ENCODE measurements at regions not wholly inside any gene's neighbourhood (a gene's known extent, or its start where the extent isn't known, plus 50 kb on each side); places are given as distances from the start of the nearest gene placed in this dataset.

DNA sequence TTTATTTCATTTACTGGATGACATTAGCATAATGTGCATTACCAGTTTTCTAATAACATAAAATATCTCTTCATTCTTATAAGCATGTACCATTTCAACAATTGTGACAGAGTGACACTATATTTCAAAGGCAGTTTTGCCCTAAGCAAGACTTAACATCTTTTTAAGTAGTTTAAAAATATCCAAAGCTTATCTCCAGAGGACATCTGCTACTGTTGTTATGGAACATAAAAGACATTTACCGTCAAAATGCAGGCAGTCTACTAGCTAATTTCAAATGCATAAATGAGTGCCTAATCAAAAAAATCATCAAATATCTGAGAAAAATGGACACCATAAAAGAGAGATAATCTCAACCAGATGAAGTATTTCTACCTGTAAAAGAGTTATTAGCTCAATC, 782.4 kb upstream of the BRINP3 start:
- no peak for DNase-seq (ENCODE audit: low spot score in 2 of 2)
- H3K9me3 Mint-ChIP-seq = peaks cover 17 to 22% of the 10 kb centered on the region in 2 donors
- peaks cover 0 to 4% of the 10 kb centered on the region in 2 donors for H3K36me3 Mint-ChIP-seq
- ATAC-seq = no peak
- H3K27ac Mint-ChIP-seq = no peak overlapping the region

- Mint-ChIP-seq H3K27ac (no peak overlapping the region), H3K36me3 (no peaks in the 10 kb centered on the region), H3K9me3 (peaks cover 12 to 26% of the 10 kb centered on the region in 2 donors)
- no peak for DNase-seq (ENCODE audit: low spot score in 2 of 2)
- no peak for ATAC-seq
These were observed 783.4 kb upstream of the BRINP3 start for GRCh38 chr1:191261111-191261510.

DNA sequence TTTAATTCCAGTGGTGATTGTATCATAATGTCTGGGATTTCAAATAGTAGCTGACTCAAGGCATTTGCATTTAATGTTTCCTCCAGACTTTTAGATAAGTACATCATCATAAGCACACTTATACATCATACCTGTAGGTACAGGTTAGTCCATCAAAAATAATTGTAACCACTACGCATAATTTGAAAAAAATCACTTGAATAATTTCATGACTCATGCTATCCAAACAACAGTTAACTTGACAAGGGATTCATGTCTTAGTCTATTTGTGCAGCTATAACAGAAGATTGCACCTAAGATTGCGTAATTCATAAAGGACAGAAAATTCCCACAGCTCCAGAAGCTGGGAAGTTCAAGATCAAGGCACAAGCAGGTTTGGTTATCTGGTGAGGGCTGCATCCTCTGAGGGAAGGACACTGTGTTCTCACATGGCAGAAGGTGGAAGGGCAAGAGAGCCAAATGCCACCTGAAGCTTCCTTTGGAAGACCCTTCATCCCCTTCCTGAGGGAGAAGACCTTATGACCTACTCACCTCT, 801.7 kb upstream of the BRINP3 start:
- H3K9me3 Mint-ChIP-seq = peaks cover 13 to 21% of the 10 kb centered on the region in 2 donors
- peaks cover 0 to 10% of the 10 kb centered on the region in 2 donors for H3K36me3 Mint-ChIP-seq
- no peak for ATAC-seq
- H3K27ac Mint-ChIP-seq = no peak overlapping the region
- DNase-seq (ENCODE audit: low spot score in 2 of 2) = no peak

DNA sequence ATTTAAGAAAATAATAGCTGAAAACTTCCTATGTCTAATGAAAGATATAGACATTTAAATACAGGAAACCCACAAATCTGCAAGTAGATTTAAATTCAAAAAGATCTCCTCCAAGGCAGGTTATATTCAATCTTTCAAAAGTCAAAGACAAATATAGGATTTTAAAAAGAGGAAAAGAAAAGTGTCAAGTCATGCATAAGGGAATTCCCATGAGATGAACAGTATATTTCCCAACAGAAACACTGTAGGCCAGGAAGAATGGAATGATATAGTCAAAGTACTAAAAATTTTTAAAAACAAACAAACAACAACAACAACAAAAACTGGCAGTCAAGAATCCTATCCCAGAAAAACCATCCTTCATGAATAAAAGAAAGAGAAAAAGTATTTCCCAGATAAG, 806.5 kb upstream of the BRINP3 start:
- Mint-ChIP-seq H3K9me3 (peaks cover 19 to 24% of the 10 kb centered on the region in 2 donors), H3K27ac (no peak overlapping the region), H3K36me3 (peaks cover 0 to 13% of the 10 kb centered on the region in 2 donors)
- no peak for ATAC-seq
- DNase-seq (ENCODE audit: low spot score in 2 of 2) = no peak

- no peak for ATAC-seq
- Mint-ChIP-seq H3K27ac (no peak overlapping the region), H3K9me3 (peaks cover 4 to 6% of the 10 kb centered on the region in 2 donors), H3K36me3 (no peaks in the 10 kb centered on the region)
- no peak for DNase-seq (ENCODE audit: low spot score in 2 of 2)
These were observed 812.8 kb upstream of the BRINP3 start for GRCh38 chr1:191290441-191290840.

DNA sequence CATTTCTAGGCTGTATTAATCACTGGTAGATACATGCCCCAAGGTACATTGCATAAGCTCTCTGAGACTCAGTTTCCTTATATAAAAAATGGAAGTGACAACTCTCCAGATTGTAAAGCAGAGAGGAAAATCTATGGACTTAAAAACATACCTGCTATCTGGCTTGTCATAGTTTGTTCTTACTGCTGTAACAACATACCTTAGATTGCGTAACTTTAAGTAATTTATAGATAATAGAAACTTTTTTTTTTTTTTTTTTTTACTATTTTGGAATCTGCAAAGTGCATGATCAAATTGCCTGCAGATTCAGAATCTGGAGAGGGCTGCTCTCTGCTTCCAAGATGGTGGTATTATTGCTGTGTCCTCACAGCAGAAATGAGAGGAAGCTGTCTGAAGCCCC, 827.7 kb upstream of the BRINP3 start:
- DNase-seq (ENCODE audit: low spot score in 2 of 2) (no peak), ATAC-seq (no peak)
- H3K9me3 Mint-ChIP-seq = peaks cover 19 to 23% of the 10 kb centered on the region in 2 donors
- no peak overlapping the region for H3K27ac Mint-ChIP-seq
- H3K36me3 Mint-ChIP-seq = peaks cover 6 to 8% of the 10 kb centered on the region in 2 donors

DNA sequence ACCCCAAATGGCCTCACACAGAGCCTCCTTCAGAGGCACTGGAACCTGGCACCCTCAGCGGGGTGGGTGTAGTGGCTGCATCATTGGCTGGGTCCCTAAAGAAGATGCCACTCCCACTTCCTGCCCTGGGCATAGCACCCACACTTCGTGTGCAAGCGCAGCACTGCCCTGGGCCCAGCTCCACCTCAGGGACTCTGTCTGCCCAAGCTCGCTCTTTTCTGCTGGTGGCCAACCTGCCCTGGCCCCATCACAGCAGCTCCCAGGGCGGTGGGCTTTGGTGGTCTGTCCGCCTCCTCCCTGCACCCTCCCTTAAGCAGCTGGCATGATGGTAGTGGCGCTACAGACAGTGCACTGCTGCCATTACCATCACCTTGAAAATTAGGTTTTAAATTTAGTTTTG, 829.3 kb upstream of the BRINP3 start:
- DNase-seq (ENCODE audit: low spot score in 2 of 2) (no peak), ATAC-seq (no peak)
- no peak overlapping the region for H3K27ac Mint-ChIP-seq
- H3K36me3 Mint-ChIP-seq = peaks cover 4 to 6% of the 10 kb centered on the region in 2 donors
- peaks cover 14 to 18% of the 10 kb centered on the region in 2 donors for H3K9me3 Mint-ChIP-seq

- ATAC-seq (no peak), DNase-seq (ENCODE audit: low spot score in 2 of 2) (no peak)
- Mint-ChIP-seq H3K9me3 (peaks cover under 1% of the 10 kb centered on the region in 2 donors), H3K36me3 (no peaks in the 10 kb centered on the region), H3K27ac (no peak overlapping the region)
These were observed 838.2 kb upstream of the RGS18 start for GRCh38 chr1:191320062-191320461.

DNA sequence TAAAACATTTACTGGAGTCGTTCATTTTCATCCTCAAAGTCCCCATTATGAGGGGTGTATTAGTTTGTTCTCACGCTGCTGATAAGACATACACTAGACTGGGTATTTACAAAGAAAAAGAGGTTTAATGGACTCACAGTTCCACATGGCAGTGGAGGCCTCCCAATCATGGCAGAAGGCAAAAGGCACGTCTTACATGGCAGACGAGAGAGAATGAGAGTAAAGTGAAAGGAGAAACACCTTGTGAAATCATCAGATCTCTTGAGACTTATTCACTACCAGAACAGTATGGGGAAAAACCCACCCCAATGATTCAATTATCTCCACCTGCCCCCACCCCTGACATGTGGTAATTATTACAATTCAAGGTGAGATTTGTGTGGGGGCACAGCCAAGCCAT, 830.4 kb upstream of the RGS18 start:
- no peak for DNase-seq (ENCODE audit: low spot score in 2 of 2)
- no peak overlapping the region for H3K27ac Mint-ChIP-seq
- no peaks in the 10 kb centered on the region for H3K36me3 Mint-ChIP-seq
- no peak for ATAC-seq
- H3K9me3 Mint-ChIP-seq = peaks cover 9 to 10% of the 10 kb centered on the region in 2 donors

- Mint-ChIP-seq H3K36me3 (peaks cover 0 to 6% of the 10 kb centered on the region in 2 donors), H3K9me3 (peaks cover 18 to 27% of the 10 kb centered on the region in 2 donors), H3K27ac (no peak overlapping the region)
- no peak for DNase-seq (ENCODE audit: low spot score in 2 of 2)
- no peak for ATAC-seq
These were observed 814.4 kb upstream of the RGS18 start for GRCh38 chr1:191343816-191344215.

GRCh38 chr1:191346381-191346780, 811.9 kb upstream of the RGS18 start:
- DNase-seq (ENCODE audit: low spot score in 2 of 2) (no peak), ATAC-seq (no peak)
- H3K27ac Mint-ChIP-seq = no peak overlapping the region
- H3K9me3 Mint-ChIP-seq = peaks cover 22 to 32% of the 10 kb centered on the region in 2 donors
- peaks cover 0 to 6% of the 10 kb centered on the region in 2 donors for H3K36me3 Mint-ChIP-seq

DNA sequence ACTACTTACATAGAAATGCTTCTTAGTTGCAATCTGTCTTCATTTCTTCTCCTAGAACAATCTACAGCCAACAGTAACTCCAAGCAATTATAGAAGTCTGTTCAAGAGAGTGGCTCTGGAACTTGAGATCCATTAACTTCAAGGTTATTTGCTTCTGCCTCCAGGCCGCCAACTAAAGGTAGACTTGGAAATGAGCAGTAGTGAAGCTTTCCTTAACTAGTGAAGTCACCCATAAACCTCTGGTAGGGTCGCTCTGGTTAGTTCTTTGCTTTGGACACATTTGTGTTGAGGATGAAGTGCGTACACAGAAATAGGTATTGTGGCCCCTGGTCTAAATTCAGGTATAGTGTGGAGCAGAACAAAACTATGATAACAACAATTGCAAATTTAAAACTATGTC, 809.9 kb upstream of the RGS18 start:
- ATAC-seq (no peak), DNase-seq (ENCODE audit: low spot score in 2 of 2) (no peak)
- H3K27ac Mint-ChIP-seq = no peak overlapping the region
- peaks cover 25 to 29% of the 10 kb centered on the region in 2 donors for H3K9me3 Mint-ChIP-seq
- H3K36me3 Mint-ChIP-seq = peaks cover 0 to 6% of the 10 kb centered on the region in 2 donors

GRCh38 chr1:191350938-191351337, 807.3 kb upstream of the RGS18 start:
- DNase-seq (ENCODE audit: low spot score in 2 of 2) = no peak
- H3K27ac Mint-ChIP-seq = no peak overlapping the region
- peaks cover 22% of the 10 kb centered on the region in 2 donors for H3K9me3 Mint-ChIP-seq
- ATAC-seq = no peak
- no peaks in the 10 kb centered on the region for H3K36me3 Mint-ChIP-seq

DNA sequence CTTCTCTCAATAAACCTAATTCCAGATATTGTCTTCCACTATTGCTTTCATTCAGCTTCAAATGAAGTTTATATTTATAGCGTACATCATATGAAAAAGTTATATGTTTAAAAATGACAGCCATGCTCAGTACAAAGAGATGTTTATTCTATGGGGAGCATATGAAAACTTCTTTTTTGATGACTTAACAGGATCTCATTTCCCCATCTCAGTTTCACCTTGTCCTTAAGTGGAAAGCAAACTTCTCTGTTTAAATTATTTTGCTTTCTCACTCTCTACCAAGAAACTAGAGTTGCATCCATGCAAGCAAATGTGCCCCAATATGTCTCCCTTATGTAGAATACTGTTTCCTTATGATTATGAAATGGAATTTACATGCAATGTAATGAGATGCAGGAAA, 799.5 kb upstream of the RGS18 start:
- Mint-ChIP-seq H3K27ac (no peak overlapping the region), H3K36me3 (no peaks in the 10 kb centered on the region), H3K9me3 (peaks cover 22 to 27% of the 10 kb centered on the region in 2 donors)
- no peak for ATAC-seq
- no peak for DNase-seq (ENCODE audit: low spot score in 2 of 2)

DNA sequence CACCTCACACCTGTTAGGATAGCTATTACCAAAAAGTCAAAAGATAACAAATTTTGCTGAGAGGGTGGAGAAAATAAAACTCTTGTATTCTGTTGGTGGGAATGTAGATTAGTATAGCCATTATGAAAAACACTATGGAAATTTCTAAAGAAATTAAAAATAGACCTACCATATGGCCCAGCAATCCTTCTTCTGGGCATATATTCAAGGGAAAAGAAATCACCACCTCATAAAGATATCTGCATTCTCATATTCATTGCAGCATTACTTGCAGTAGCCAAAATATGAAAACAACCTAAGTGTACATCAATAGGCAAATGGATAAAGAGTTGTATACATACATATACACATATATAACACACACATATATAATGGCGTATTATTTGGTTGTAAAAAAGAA, 791.6 kb upstream of the RGS18 start:
- Mint-ChIP-seq H3K9me3 (peaks cover 25 to 32% of the 10 kb centered on the region in 2 donors), H3K27ac (no peak overlapping the region), H3K36me3 (peaks cover 0 to 5% of the 10 kb centered on the region in 2 donors)
- DNase-seq (ENCODE audit: low spot score in 2 of 2) (no peak), ATAC-seq (no peak)

GRCh38 chr1:191368891-191369654, 789.2 kb upstream of the RGS18 start:
- ATAC-seq (no peak), DNase-seq (ENCODE audit: low spot score in 2 of 2) (no peak)
- Mint-ChIP-seq H3K36me3 (peaks cover 0 to 5% of the 10 kb centered on the region in 2 donors), H3K9me3 (peaks cover 20 to 24% of the 10 kb centered on the region in 2 donors), H3K27ac (no peak overlapping the region)

- DNase-seq (ENCODE audit: low spot score in 2 of 2) (no peak), ATAC-seq (no peak)
- peaks cover 0 to 10% of the 10 kb centered on the region in 2 donors for H3K36me3 Mint-ChIP-seq
- H3K9me3 Mint-ChIP-seq = peaks cover 28 to 30% of the 10 kb centered on the region in 2 donors
- no peak overlapping the region for H3K27ac Mint-ChIP-seq
These were observed 786.6 kb upstream of the RGS18 start for GRCh38 chr1:191371626-191372025.

DNA sequence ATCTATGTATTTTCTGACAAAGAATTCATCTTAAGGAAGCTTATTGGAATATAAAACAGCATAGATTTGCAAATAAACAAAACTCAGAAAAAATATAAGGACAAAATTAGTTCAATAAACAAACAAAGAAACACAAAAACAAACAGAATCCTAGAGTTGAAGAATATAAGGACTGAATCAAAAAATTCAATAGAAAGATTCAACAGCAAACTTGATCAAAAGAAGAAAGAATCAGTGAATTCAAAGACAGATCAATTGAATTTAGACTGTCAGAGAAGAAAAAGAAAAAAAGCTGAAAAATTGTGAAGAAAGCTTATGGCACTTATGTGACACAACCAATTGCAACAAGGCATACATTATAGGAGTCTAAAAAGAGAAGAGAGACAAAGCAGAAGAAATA, 770.0 kb upstream of the RGS18 start:
- Mint-ChIP-seq H3K36me3 (peaks cover 0 to 9% of the 10 kb centered on the region in 2 donors), H3K27ac (no peak overlapping the region), H3K9me3 (peaks cover 22 to 29% of the 10 kb centered on the region in 2 donors)
- ATAC-seq (no peak), DNase-seq (ENCODE audit: low spot score in 2 of 2) (no peak)
